Tibial artery (tissue), 4 donors: ENCODE measurements at regions not wholly inside any gene's neighbourhood (a gene's known extent, or its start where the extent isn't known, plus 50 kb on each side); places are given as distances from the start of the nearest gene placed in this dataset.

Experiments
- DNase-seq, 2 donors: peaks; one replicate each; pipeline ENCODE4 v3.0.0-alpha.2; 2019
- H3K27ac ChIP-seq, 2 donors: fragments of 200-600 bp; sonication (generic) in 1 of 2; 1 replicate in 1 of 2; 2 replicates in 1 of 2; pipeline ENCODE4 v1.5.1; 2018 to 2019; ENCODE audit warnings: mild to moderate bottlenecking in 1 of 2
- H3K27me3 ChIP-seq, 2 donors: fragments of 200-600 bp; sonication (generic) in 1 of 2; one replicate each; pipeline versions ENCODE4 v1.5.1 to v1.6.0; 2016 to 2019
- H3K36me3 ChIP-seq, 3 donors: fragments of 200-600 bp; sonication (generic) in 2 of 3; one replicate each; pipeline ENCODE4 v1.5.1; 2016 to 2019; ENCODE audit warnings: mild to moderate bottlenecking in 2 of 3
- H3K4me1 ChIP-seq, 4 donors: fragments of 200-600 bp; sonication (generic) in 2 of 4; 1 replicate in 3 of 4; 2 replicates in 1 of 4; pipeline ENCODE4 v1.5.1; 2016 to 2019
- H3K4me3 ChIP-seq, 2 donors: fragments of 200-600 bp; sonication (generic) in 1 of 2; 1 replicate in 1 of 2; 2 replicates in 1 of 2; pipeline ENCODE4 v1.5.1; 2018 to 2019; ENCODE audit warnings: mild to moderate bottlenecking in 2 of 2
- H3K9me3 ChIP-seq, 3 donors: fragments of 200-600 bp; sonication (generic) in 1 of 3; one replicate each; pipeline ENCODE4 v1.5.1; 2016 to 2019
- CTCF ChIP-seq, 2 experiments: fragments of 200-600 bp in 1 of 2; fragments of 450-650 bp in 1 of 2; IDR thresholded peaks; one replicate each; pipeline ENCODE4 v1.5.1; 2017 to 2019; ENCODE audit warnings: antibody characterized with exemption in 2 of 2, mild to moderate bottlenecking in 1 of 2, moderate library complexity in 1 of 2
- intact Hi-C: fragments of 100-400 bp; cut with DNase I; formaldehyde crosslinking; loops from one replicate; pipeline ENCODE4 v1.15.0; 2023; ENCODE audit warnings: low total_unique reads

- H3K36me3 ChIP-seq, result no peaks in the 10 kb centered on the region
- H3K4me3 ChIP-seq, result no peak overlapping the region
- H3K9me3 ChIP-seq, result no peaks in the 10 kb centered on the region
- no peak overlapping the region for H3K27ac ChIP-seq
- H3K27me3 ChIP-seq, result no peaks in the 10 kb centered on the region
- DNase-seq, result no peak
- H3K4me1 ChIP-seq, result no peaks in the 10 kb centered on the region
- intact Hi-C loops, result no loop called here
- TF ChIP-seq CTCF (IDR thresholded peaks at IDR 0.05), result no peak
Measured at GRCh38 chr11:29481738-29482137, 535.1 kb downstream of the KCNA4 start.

- Histone ChIP-seq H3K9me3 (no peaks in the 10 kb centered on the region), H3K27ac (no peak overlapping the region), H3K4me1 (no peaks in the 10 kb centered on the region), H3K4me3 (no peak overlapping the region), H3K27me3 (no peaks in the 10 kb centered on the region), H3K36me3 (no peaks in the 10 kb centered on the region)
- DNase-seq, result no peak
- TF ChIP-seq CTCF (IDR thresholded peaks at IDR 0.05), result no peak
- intact Hi-C loops, result no loop called here
Measured at GRCh38 chr11:29480981-29481380, 535.8 kb downstream of the KCNA4 start.

- no peaks in the 10 kb centered on the region for H3K27me3 ChIP-seq
- H3K9me3 ChIP-seq, result no peaks in the 10 kb centered on the region
- H3K4me1 ChIP-seq, result no peaks in the 10 kb centered on the region
- DNase-seq, result no peak
- H3K27ac ChIP-seq, result no peak overlapping the region
- no peaks in the 10 kb centered on the region for H3K36me3 ChIP-seq
- H3K4me3 ChIP-seq, result no peak overlapping the region
- TF ChIP-seq CTCF (IDR thresholded peaks at IDR 0.05), result no peak
- intact Hi-C loops, result no loop called here
Measured at GRCh38 chr11:29458252-29458651, 558.6 kb downstream of the KCNA4 start.

- intact Hi-C loops, result no loop called here
- no peak for DNase-seq
- no peaks in the 10 kb centered on the region for H3K36me3 ChIP-seq
- no peaks in the 10 kb centered on the region for H3K4me1 ChIP-seq
- no peaks in the 10 kb centered on the region for H3K9me3 ChIP-seq
- H3K27ac ChIP-seq, result no peak overlapping the region
- no peak overlapping the region for H3K4me3 ChIP-seq
- TF ChIP-seq CTCF (IDR thresholded peaks at IDR 0.05), result no peak
- H3K27me3 ChIP-seq, result no peaks in the 10 kb centered on the region
Measured at GRCh38 chr11:29452146-29452545, 564.7 kb downstream of the KCNA4 start.

- intact Hi-C loops, result no loop called here
Measured at GRCh38 chr11:29449281-29450074, 567.4 kb downstream of the KCNA4 start.

More at GRCh38 chr11:29449281-29450074, 567.4 kb downstream of the KCNA4 start:
- Histone ChIP-seq H3K4me3 (no peak overlapping the region), H3K36me3 (no peaks in the 10 kb centered on the region), H3K4me1 (no peaks in the 10 kb centered on the region), H3K9me3 (no peaks in the 10 kb centered on the region), H3K27ac (no peak overlapping the region), H3K27me3 (no peaks in the 10 kb centered on the region)
- DNase-seq, result no peak
- TF ChIP-seq CTCF (IDR thresholded peaks at IDR 0.05), result no peak
